HG02840 (cell line): ENCODE measurements at regions not wholly inside any gene's neighbourhood (a gene's known extent, or its start where the extent isn't known, plus 50 kb on each side); places are given as distances from the start of the nearest gene placed in this dataset.

ENCODE experiments used
- ATAC-seq: cut with Tn5 transposase; IDR thresholded peaks from one replicate; pipeline ENCODE4 v1.9.1; 2021; ENCODE audit warnings: mild to moderate bottlenecking, moderate library complexity, moderate number of reproducible peaks; ENCODE audit not compliant: unreplicated experiment, low FRiP score

- ATAC-seq, result no peak
Measured at GRCh38 chr4:62591756-62592155, 1391.6 kb downstream of the ADGRL3 start.

GRCh38 chr4:62588671-62589070 is 1388.5 kb downstream of the ADGRL3 start:
- no peak for ATAC-seq

GRCh38 chr4:62571494-62571893 is 1371.4 kb downstream of the ADGRL3 start:
- ATAC-seq, result no peak

- no peak for ATAC-seq
Measured at GRCh38 chr4:62560858-62561257, 1360.7 kb downstream of the ADGRL3 start.

GRCh38 chr4:62550121-62550520 is 1350.0 kb downstream of the ADGRL3 start:
- ATAC-seq, result no peak

GRCh38 chr4:62549601-62550000 is 1349.5 kb downstream of the ADGRL3 start:
- no peak for ATAC-seq

GRCh38 chr4:62548765-62549164 is 1348.6 kb downstream of the ADGRL3 start:
- ATAC-seq, result no peak

- no peak for ATAC-seq
Measured at GRCh38 chr4:62548108-62548524, 1348.0 kb downstream of the ADGRL3 start.

- no peak for ATAC-seq
Measured at GRCh38 chr4:62544428-62544827, 1344.3 kb downstream of the ADGRL3 start.

- ATAC-seq, result no peak
Measured at GRCh38 chr4:62543002-62543401, 1342.9 kb downstream of the ADGRL3 start.

- no peak for ATAC-seq
Measured at GRCh38 chr4:62533573-62533972, 1333.4 kb downstream of the ADGRL3 start.

GRCh38 chr4:62531731-62532130 is 1331.6 kb downstream of the ADGRL3 start:
- no peak for ATAC-seq

GRCh38 chr4:62531264-62531663 is 1331.1 kb downstream of the ADGRL3 start:
- no peak for ATAC-seq

- no peak for ATAC-seq
Measured at GRCh38 chr4:62528874-62529273, 1328.7 kb downstream of the ADGRL3 start.

- no peak for ATAC-seq
Measured at GRCh38 chr4:62526671-62527070, 1326.5 kb downstream of the ADGRL3 start.

GRCh38 chr4:62523256-62523655 is 1323.1 kb downstream of the ADGRL3 start:
- ATAC-seq, result no peak

- ATAC-seq, result no peak
Measured at GRCh38 chr4:62522273-62522672, 1322.1 kb downstream of the ADGRL3 start.

GRCh38 chr4:62517716-62518115 is 1317.6 kb downstream of the ADGRL3 start:
- no peak for ATAC-seq

- ATAC-seq, result no peak
Measured at GRCh38 chr4:62513306-62513705, 1313.2 kb downstream of the ADGRL3 start.

GRCh38 chr4:62512271-62512670 is 1312.1 kb downstream of the ADGRL3 start:
- ATAC-seq, result no peak

GRCh38 chr4:62510228-62510627 is 1310.1 kb downstream of the ADGRL3 start:
- no peak for ATAC-seq

GRCh38 chr4:62500296-62500695 is 1300.2 kb downstream of the ADGRL3 start:
- ATAC-seq, result no peak

- no peak for ATAC-seq
Measured at GRCh38 chr4:62495032-62495431, 1294.9 kb downstream of the ADGRL3 start.
